HG02970 (cell line): ENCODE measurements at regions not wholly inside any gene's neighbourhood (a gene's known extent, or its start where the extent isn't known, plus 50 kb on each side); places are given as distances from the start of the nearest gene placed in this dataset.
"Not testable (repeated sequence)": the region's sequence is repeated elsewhere in the genome, so short reads cannot be mapped to it uniquely, and the experiment has no call there.

Source experiments
- ATAC-seq: cut with Tn5 transposase; IDR thresholded peaks from one replicate; pipeline ENCODE4 v1.9.1; 2021; ENCODE audit warnings: mild to moderate bottlenecking, moderate library complexity, moderate number of reproducible peaks; ENCODE audit not compliant: unreplicated experiment, low FRiP score

DNA sequence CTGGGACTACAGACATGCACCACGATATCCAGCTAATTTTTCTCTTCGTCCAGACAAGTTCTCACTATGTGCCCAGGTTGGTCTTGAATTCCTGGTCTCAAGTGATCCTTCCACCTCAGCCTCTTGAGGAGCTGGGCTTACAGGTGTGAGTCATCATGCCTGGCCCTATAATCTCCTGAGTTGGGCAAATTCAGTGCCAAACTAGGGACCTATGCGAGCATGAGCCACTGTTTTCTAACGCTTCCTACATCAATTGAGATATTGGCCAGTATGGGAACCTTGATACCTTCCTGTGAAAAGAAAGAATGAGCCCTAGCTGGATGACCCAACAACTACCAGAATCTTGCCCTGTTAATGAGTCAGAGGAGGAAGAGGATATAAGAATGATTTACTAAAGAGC, 585.2 kb downstream of the C12orf50 start:
- no peak for ATAC-seq

- no peak for ATAC-seq
Measured at GRCh38 chr12:87441511-87441910, 587.7 kb downstream of the C12orf50 start.

GRCh38 chr12:87439990-87440827, 589.0 kb downstream of the C12orf50 start:
- no peak for ATAC-seq

DNA sequence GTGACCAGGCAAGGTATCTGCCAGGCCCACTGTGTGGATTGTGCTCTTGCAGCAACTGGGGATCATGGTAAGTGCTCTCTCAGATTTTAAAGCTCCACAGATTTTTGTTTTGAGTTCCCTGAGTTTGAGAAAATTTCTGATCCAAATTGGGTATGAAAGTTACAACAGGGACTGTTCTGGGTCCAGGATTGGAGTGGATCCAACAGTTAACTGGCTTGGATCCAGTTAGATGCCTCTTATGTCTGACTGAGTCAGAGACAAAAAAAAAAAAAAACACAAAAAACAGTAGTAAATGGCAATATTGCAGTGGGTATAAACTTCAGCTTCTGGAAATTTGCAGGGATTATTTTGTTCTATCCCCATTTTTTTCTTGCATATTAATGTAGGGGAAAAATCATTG, 598.8 kb downstream of the C12orf50 start:
- no peak for ATAC-seq

DNA sequence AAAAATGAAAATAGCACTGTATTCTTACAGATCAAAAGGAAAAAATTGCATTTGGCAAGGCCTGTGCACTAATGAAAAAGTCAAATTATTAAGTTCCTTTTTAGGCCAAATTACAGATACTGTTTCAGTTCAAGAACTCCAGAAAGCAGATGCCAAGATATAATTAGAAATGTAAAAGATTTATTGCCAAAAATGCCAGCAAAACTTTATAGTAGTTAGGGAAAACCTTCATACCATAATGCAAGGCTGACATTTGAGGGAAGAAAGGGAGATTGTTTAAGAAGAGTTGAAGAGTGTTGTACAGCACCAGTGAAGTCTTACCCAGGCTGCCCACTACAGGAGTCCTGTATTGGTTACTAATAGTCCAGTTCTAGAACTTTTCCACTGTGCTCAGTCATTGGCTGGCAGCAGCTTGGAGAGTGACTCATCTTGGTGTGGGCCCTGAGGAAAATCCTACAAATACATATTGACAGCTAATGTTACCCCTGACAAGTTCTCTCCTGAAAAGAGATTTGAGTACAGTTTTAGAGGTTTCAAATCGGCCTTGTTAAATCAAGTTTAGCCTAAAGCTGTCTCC, 600.4 kb downstream of the C12orf50 start:
- ATAC-seq: no peak

DNA sequence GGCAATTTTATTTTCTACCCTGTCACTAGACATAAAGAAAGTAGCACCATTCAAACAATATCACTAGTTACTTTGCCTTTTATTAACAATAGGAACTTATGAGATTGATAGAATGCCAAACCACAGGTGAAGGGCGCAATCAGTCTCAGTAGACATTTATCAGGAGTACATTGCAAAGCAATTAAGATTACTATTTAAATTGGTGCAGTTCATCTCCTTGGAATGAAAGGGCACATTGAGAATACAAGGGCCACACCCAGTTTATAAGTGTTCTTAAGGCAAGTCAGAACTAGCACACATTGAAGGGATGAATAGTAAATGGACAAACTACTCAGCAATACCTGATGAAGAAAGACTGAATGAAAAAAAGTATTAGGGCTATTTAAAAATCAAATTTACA, 601.4 kb downstream of the C12orf50 start:
- no peak for ATAC-seq

GRCh38 chr12:87425942-87426554, 603.2 kb downstream of the C12orf50 start:
- ATAC-seq: no peak

DNA sequence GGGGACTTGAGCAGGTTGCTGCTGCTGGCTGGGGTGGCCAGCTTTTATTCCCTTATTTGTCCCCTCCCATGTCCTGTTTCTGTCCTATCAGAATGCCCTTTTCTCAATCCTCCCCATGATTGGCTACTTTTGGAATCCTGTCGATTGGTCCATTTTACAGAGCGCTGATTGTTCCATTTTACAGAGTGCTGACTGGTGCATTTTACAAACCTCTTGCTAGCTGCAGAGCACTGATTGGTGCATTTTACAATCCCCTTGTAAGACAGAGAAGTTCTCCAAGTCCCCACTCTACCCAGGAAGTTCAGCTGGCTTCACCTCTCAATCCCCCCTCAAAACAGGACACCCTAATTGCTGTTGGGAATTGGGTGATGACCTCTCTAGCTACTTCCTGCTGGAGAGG, 608.0 kb downstream of the C12orf50 start:
- ATAC-seq: not testable (repeated sequence)

DNA sequence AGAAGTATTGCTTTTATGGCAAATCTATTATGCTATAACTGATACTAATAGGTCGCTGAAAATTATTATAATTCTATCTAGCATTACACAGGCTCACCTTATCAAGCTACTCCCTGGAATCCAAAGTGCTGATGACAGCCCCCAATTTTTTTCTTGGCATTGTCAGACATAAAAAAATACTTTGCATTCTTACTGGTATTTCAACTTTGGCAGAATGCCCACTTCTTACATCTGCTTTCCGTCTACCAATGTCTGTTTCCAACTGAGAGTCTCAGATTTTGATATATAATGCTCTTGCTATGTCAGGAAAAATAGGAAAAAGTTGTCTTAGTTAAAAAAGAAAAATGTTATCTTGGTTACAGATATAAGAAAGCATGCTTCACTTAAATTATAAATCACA, 615.4 kb downstream of the C12orf50 start:
- no peak for ATAC-seq

GRCh38 chr12:87406926-87407325, 622.3 kb downstream of the C12orf50 start:
- ATAC-seq: no peak

GRCh38 chr12:87405918-87406317, 623.3 kb downstream of the C12orf50 start:
- no peak for ATAC-seq

DNA sequence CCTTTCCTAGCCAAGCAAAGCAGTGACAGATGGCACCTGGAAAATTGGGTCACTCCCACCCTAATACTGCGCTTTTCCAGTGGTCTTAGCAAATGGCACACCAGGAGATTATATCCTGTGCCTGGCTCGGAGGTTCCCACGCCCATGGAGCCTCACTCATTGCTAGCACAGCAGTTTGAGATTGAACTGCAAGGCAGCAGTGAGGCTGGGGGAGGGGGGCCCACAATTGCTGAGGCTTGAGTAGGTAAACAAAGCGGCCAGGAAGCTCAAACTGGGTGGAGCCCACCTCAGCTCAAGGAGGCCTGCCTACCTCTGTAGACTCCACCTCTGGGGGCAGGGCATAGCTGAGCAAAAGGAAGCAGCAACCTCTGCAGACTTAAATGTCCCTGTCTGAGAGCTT, 635.0 kb downstream of the C12orf50 start:
- ATAC-seq: not testable (repeated sequence)

DNA sequence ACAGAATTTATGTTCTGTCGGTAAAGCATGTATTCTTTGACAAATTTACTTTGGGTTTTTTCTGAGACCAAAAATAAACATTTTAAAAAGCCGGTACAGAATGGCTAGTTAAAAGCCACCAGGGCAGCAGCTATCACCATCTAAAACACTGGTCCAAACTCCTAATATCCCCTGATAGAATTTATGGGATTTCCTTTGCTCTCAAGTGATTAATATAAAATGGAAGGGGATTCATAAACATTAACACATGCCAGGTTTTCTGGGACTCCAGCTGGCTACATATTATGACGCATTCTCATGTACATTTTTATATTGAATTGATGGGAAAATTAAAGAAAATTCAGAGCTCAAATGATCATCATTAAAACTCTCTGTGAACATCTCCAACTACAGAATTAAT, 640.8 kb downstream of the C12orf50 start:
- ATAC-seq: no peak

DNA sequence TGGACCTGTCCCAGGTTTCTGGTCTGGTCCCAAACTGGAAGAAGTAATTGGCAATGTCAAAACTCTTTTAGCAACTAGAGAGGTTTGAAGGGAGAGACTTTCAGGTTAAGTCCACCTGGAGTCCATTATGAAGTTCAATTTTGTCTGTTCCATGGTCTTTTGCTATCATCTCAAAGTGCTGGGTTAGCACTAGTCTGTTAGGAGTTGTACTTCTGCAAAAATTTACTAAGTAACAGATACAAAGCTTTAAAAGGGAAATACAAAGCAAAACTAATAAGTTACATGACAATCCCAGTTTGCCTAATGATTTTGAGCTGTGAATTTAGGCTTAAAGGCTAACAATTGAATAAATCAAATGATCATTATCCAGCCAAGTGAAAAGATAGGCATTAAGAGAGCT, 643.9 kb downstream of the C12orf50 start:
- ATAC-seq: no peak

- no peak for ATAC-seq
Measured at GRCh38 chr12:87384226-87384625, 645.0 kb downstream of the C12orf50 start.

DNA sequence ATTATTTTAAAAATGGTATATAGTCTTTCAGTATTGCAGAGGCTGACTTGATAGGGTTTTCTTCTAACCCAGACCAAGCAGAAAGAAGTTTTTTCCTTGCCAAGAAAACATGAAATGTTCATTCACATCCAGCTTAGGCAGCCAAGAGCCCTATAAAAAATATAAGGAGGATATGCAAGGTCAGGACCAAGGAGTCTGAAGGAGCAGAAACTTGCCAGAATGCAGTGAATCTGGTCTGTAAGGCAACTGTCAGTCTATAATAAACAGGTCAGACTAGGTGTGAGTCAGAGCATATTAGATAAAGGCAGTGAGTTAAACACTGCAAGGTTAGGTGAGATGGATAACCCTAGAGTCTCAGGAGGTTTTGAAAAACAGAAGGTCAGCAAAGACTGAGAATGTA, 645.5 kb downstream of the C12orf50 start:
- ATAC-seq: no peak

DNA sequence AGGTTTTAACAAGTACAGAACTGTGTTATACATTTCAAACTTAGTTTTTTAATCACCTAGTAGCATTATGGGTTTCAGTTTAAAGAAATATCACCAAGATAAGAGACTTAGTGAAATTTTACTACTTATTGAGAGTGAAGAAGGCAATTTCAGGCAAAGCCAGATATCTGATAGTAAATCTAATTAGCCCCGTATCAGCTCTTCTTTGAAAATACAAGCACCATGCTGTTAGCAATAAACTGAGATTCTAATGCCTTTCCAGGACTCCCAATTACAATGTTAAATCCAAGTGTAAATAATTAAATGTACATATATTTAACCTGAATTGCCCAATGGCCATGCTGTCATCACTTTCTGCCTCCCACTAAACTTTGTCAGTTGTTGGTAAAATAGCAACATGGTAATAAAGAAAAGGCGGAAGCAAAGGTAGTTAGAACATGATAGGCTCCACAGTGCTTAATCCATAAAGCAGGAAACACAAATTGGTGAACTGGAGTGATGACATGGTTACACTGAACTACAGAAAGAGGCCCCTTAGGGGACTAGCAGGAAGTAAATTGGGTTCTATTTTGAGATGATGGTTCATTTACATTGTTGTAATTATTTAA, 646.1 kb downstream of the C12orf50 start:
- no peak for ATAC-seq

GRCh38 chr12:87382436-87382835, 646.8 kb downstream of the C12orf50 start:
- ATAC-seq: no peak

DNA sequence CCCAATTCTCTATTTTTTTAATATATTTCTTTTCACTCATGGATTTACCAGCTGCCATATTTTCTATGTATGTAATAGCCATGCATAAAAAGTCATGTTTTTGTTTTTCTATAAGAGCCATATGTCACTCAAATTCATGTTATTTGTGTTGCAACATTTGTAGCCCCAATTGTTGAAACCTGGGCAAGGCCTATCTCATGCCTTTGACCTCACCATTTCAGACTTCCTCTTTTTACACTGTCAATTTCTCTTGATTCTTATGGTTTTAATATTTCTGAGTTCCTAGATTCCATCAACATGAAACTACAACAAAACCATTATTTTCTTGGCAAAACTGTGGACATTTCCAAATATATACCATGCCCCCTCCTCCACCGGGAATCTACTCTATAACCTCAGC, 647.5 kb downstream of the C12orf50 start:
- no peak for ATAC-seq

DNA sequence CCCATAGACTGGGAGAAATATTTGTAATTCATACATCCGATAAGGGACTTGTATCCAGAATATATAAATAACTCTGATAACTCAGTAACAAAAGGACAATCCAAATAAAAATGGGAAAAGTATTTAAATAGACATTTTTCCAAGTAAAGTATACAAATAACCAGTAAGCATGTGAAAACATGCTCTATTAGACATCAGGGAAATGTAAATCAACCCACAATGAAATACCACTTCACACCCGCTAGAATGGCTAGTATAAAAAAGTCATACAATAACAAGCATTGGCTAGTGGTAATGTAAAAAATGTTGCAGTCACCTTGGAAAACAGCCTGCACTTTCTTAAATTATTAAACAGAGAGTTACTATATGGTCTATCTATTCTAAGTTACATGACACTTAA, 650.7 kb downstream of the C12orf50 start:
- ATAC-seq: no peak

- no peak for ATAC-seq
Measured at GRCh38 chr12:87376722-87377121, 652.5 kb downstream of the C12orf50 start.
